Natural killer cell treated with Interleukin-12 subunit alpha and Interleukin-12 subunit beta and Interleukin-15 and Interleukin-18, amount 100 ng/mL, for 72 hours (primary cell): ENCODE measurements at regions not wholly inside any gene's neighbourhood (a gene's known extent, or its start where the extent isn't known, plus 50 kb on each side); places are given as distances from the start of the nearest gene placed in this dataset.
"Not testable (repeated sequence)": the region's sequence is repeated elsewhere in the genome, so short reads cannot be mapped to it uniquely, and the experiment has no call there.

Source experiments
- ATAC-seq, 2 donors: fragments of 150-1000 bp; cut with Tn5 transposase in 1 of 2; sonication (Bioruptor Pico), chemical (Tn5 transposase) in 1 of 2; 2 replicates each; pipeline ENCODE4 v1.10.0; 2021
- DNase-seq: peaks from one replicate; pipeline ENCODE4 v3.0.0; 2022; ENCODE audit warnings: low spot score
- H3K27ac Mint-ChIP-seq, 2 donors: 1 replicate in 1 of 2; 2 replicates in 1 of 2; pipeline ENCODE4 v1.8.0; 2022; ENCODE audit warnings: mixed read lengths in 2 of 2, mild to moderate bottlenecking in 1 of 2, moderate library complexity in 1 of 2
- H3K27me3 Mint-ChIP-seq, 2 donors: 1 replicate in 1 of 2; 2 replicates in 1 of 2; pipeline ENCODE4 v1.8.0; 2022; ENCODE audit warnings: mixed read lengths in 2 of 2
- H3K36me3 Mint-ChIP-seq: one replicate; pipeline ENCODE4 v1.8.0; 2022; ENCODE audit warnings: mixed read lengths
- H3K4me1 Mint-ChIP-seq, 2 donors: 1 replicate in 1 of 2; 2 replicates in 1 of 2; pipeline ENCODE4 v1.8.0; 2022; ENCODE audit warnings: low read depth in 2 of 2, mixed read lengths in 2 of 2, mild to moderate bottlenecking in 1 of 2
- H3K4me3 Mint-ChIP-seq: one replicate; pipeline ENCODE4 v1.8.0; 2022; ENCODE audit warnings: mixed read lengths
- H3K9me3 Mint-ChIP-seq: 2 replicates; pipeline ENCODE4 v1.8.0; 2022; ENCODE audit warnings: mixed read lengths

DNA sequence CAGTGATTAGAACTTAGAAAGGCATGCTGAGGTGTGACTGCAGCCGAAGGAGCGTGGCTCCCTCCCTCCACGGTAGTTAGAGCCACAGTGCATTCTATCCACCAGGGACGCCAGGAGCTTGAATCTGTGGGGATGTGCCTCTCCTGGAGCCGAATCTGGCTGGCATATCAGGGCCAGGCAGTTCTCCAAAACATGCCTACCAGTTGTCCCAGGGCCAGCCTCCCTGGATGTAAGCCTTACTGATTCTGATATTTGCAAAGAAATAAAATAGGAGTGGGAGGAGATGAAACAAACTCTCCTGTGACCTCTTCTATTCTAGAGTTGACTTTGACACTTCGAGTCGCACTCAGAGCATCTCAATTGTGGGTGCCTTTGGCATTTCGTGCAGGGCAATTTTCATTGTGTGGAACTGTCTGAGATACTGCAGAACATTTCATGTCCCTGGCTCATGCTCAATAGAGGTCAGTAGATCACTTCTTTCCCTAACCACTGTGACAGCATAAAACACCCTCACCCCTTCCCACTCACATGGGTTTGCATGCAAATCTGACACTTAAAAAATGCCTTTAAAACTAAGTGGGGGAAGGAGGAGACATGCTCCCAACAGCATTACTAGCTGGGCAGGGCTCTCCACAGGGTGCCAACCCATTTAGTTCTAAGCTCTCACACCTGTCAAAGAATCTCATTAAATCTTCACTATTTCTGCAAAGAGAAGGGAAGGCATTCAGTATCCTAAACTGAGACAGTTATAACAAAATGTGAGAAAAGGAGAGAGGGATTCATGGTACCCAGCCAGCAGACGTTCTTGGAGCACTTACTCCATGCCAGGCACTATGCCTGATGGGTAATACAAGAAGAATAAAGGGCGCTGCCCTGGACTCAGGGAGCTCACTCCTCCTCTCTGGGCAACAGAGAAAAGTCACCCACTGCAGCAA, 378.9 kb downstream of the PREX1 start:
- ATAC-seq = no peak
- Mint-ChIP-seq H3K9me3 (no peaks in the 10 kb centered on the region), H3K27me3 (peaks cover 11 to 23% of the 10 kb centered on the region in 2 donors), H3K27ac (no peak overlapping the region), H3K4me3 (no peak overlapping the region), H3K4me1 (no peaks in the 10 kb centered on the region), H3K36me3 (peaks cover 12% of the 10 kb centered on the region)
- no peak for DNase-seq

DNA sequence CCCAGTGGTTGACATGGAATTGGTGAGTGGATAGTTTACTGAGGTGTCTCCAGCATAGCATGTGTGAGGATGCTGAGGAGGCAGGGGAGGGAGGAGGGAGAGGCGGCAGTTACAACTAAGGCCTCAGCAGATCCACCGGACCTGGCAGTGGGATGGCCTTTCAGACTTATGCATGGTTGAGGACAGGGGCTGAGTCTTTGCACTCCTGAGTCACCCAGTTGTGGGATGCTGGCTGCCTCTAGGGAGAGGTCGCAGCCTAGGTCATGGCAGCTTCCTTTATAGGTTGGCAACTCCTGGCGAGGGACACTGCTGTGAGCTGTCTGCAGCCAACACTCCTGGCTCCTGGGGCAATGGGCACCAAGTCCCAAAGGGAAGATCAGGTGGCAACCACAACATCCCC, 380.3 kb downstream of the PREX1 start:
- H3K4me3 Mint-ChIP-seq = no peak overlapping the region
- H3K27me3 Mint-ChIP-seq = peaks cover 12 to 24% of the 10 kb centered on the region in 2 donors
- ATAC-seq (peak; percentile 31 to 61), DNase-seq (no peak)
- H3K4me1 Mint-ChIP-seq = no peaks in the 10 kb centered on the region
- peaks cover 16% of the 10 kb centered on the region for H3K36me3 Mint-ChIP-seq
- H3K9me3 Mint-ChIP-seq = no peaks in the 10 kb centered on the region
- no peak overlapping the region for H3K27ac Mint-ChIP-seq

DNA sequence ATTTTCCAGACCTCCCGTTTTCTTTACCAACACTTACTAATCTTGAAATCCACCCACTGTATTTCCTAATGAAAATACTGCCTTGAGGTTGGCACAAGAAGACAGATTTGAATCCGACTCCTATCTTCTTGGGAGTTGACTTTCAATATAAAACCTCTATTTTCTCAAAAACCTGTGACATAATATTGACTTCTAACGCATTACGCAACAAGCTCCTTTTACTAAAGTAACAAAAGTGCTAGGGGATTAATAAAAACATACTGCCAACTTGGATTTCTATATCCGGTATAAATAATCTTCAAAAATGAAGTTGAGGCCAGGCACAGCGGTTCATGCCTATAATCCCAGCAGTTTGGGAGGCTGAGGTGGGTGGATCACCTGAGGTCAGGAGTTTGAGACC, 382.0 kb downstream of the PREX1 start:
- H3K9me3 Mint-ChIP-seq = no peaks in the 10 kb centered on the region
- H3K27ac Mint-ChIP-seq = no peak overlapping the region
- H3K4me3 Mint-ChIP-seq = no peak overlapping the region
- no peaks in the 10 kb centered on the region for H3K4me1 Mint-ChIP-seq
- peaks cover 16% of the 10 kb centered on the region for H3K36me3 Mint-ChIP-seq
- ATAC-seq (no peak), DNase-seq (no peak)
- H3K27me3 Mint-ChIP-seq = peaks cover 16 to 33% of the 10 kb centered on the region in 2 donors

DNA sequence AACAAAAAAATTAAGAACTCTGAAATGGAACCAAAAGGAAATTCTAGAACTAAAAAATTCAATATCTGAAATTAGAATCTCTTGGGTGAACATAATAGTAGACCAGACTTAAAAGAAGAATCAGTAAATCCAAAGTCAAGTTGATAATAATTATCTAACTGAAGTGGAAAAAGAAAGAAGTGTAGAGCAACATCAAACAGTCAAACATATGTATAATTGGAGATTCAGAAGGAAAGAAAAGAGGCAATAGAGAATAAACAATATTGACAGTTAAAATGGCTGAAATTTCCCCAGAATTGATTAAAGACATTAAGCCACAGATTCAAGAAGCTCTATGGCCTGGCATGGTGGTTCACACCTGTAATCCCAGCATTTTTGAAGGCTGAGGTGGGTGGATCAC, 383.6 kb downstream of the PREX1 start:
- Mint-ChIP-seq H3K36me3 (peaks cover 16% of the 10 kb centered on the region), H3K27me3 (peaks cover 25 to 40% of the 10 kb centered on the region in 2 donors), H3K27ac (no peak overlapping the region), H3K4me3 (no peak overlapping the region), H3K9me3 (no peaks in the 10 kb centered on the region), H3K4me1 (no peaks in the 10 kb centered on the region)
- DNase-seq (no peak), ATAC-seq (no peak)

DNA sequence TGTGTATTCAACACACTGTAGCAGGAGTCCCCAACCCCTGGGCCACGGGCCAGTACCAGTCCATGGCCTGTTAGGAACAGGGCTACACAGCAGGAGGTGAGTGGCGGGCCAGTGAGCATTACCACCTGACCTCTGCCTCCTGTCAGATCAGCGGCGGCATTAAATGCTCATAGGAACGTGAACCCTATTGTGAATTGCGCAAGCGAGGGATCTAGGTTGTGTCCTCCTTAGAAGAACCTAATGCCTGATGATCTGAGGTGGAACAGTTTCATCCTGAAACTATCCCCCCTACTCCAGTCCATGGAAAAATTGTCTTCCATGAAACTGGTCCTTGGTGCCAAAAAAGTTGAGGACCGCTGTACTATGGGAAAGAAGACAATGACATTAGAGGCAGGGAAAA, 386.9 kb downstream of the PREX1 start:
- Mint-ChIP-seq H3K4me3 (no peak overlapping the region), H3K27ac (no peak overlapping the region), H3K9me3 (peaks cover 4% of the 10 kb centered on the region), H3K27me3 (peaks cover 28 to 41% of the 10 kb centered on the region in 2 donors), H3K36me3 (peaks cover 16% of the 10 kb centered on the region), H3K4me1 (no peaks in the 10 kb centered on the region)
- ATAC-seq (no peak), DNase-seq (no peak)

DNA sequence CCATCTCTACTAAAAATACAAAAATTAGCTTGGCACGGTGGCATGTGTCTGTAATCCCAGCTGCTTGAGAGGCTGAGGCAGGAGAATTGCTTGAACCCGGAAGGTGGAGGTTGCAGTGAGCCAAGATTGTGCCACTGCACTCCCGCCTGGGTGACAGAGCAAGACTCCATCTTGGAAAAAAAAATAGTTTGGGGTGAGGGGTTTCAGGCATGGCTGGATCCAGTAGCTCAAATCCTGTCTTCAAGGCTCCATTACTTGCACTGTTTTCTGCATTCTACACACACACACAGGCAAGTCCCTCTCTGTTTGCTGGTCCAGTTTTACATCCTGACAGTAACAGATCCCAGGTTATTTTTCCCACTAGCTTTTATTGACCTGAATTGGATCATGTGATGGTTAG, 387.5 kb downstream of the PREX1 start:
- DNase-seq, H3K9me3 Mint-ChIP-seq, ATAC-seq, H3K4me3 Mint-ChIP-seq, H3K4me1 Mint-ChIP-seq, H3K27ac Mint-ChIP-seq: not testable (repeated sequence)
- Mint-ChIP-seq H3K36me3 (peaks cover 11% of the 10 kb centered on the region), H3K27me3 (peaks cover 24 to 35% of the 10 kb centered on the region in 2 donors)

DNA sequence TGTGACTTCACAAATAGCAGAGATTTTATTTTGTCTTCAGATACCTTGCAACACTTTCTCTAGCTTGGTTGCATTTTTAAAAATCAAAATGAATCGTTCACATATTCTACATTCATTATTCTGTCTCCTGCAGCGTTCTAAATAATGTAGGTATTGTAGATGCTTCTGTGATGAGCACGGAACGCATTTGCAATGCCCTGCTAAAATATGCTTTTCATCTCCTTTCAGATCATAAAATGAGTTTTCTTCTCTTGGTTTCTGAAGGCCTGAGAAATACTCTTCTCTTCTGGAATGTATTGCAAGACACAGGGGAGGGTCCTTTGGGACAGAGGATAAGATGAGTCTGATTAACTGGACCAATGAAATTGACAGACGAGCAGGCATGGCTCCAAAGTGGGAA, 390.7 kb downstream of the PREX1 start:
- H3K36me3 Mint-ChIP-seq = no peaks in the 10 kb centered on the region
- DNase-seq (no peak), ATAC-seq (no peak)
- peaks cover 26 to 27% of the 10 kb centered on the region in 2 donors for H3K27me3 Mint-ChIP-seq
- H3K9me3 Mint-ChIP-seq = peaks cover 7% of the 10 kb centered on the region
- H3K27ac Mint-ChIP-seq = no peak overlapping the region
- no peak overlapping the region for H3K4me3 Mint-ChIP-seq
- H3K4me1 Mint-ChIP-seq = peaks cover 0 to 4% of the 10 kb centered on the region in 2 donors

DNA sequence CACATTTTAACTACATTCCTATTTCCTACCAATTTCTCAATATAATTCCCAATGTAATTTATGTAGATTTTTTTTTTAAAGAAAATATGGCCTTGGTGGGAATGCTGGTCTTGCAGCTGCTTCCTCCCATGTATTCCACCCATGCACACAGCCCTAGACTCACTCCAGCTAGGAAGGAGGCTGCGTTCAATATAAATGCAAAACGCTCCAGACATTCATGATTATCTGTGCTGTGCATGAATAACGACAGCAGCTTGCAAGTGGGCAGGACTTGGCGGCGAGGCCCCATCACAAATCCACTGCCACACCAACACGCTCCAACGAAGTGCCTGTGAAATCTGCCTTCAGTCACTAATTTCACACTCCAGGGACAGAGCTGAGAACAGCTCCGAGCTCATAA, 391.2 kb downstream of the PREX1 start:
- peaks cover 25 to 27% of the 10 kb centered on the region in 2 donors for H3K27me3 Mint-ChIP-seq
- H3K9me3 Mint-ChIP-seq, H3K4me3 Mint-ChIP-seq, H3K4me1 Mint-ChIP-seq, DNase-seq, H3K36me3 Mint-ChIP-seq, H3K27ac Mint-ChIP-seq, ATAC-seq: not testable (repeated sequence)

DNA sequence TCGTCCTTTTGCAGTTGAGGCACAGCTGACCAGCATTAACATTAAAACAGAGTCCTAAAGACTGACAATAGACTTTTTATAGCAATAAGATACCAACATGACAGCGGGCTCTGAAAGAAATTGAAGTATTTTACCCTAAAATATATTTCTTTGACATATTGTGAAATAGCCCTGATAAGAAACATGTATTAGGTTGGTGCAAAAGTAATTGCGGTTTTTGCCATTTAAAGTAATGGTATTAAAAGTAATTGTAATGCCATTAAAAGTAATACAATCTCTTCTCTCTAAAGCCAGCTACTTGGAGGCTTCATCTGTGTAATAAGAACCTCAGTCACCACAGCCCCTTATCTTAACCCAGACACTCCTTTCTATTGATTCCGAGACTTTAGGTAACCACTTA, 394.6 kb downstream of the PREX1 start:
- no peak for ATAC-seq
- Mint-ChIP-seq H3K9me3 (peaks cover 12% of the 10 kb centered on the region), H3K27ac (no peak overlapping the region), H3K36me3 (no peaks in the 10 kb centered on the region), H3K4me3 (no peak overlapping the region), H3K27me3 (peaks cover 11 to 12% of the 10 kb centered on the region in 2 donors), H3K4me1 (peaks cover 15 to 17% of the 10 kb centered on the region in 2 donors)
- DNase-seq = no peak

DNA sequence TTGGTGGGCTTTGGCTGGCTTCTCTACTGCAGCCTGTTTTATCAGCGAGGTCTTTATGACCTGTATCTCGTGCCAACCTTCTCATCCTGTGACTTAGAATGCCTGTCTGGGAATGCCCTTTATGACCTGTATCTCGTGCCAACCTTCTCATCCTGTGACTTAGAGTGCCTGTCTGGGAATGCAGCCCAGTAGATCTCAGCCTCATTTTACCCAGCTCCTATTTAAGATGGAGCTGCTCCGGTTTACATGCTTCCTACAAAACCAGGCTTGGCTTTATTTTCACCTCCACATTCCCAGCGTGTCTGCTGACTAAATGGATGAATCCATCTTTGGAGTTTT, 395.3 kb downstream of the PREX1 start:
- Mint-ChIP-seq H3K4me3 (no peak overlapping the region), H3K27me3 (peaks cover 9 to 12% of the 10 kb centered on the region in 2 donors), H3K4me1 (peaks cover 15 to 17% of the 10 kb centered on the region in 2 donors), H3K36me3 (no peaks in the 10 kb centered on the region), H3K27ac (no peak overlapping the region), H3K9me3 (peaks cover 12% of the 10 kb centered on the region)
- ATAC-seq = no peak
- no peak for DNase-seq

DNA sequence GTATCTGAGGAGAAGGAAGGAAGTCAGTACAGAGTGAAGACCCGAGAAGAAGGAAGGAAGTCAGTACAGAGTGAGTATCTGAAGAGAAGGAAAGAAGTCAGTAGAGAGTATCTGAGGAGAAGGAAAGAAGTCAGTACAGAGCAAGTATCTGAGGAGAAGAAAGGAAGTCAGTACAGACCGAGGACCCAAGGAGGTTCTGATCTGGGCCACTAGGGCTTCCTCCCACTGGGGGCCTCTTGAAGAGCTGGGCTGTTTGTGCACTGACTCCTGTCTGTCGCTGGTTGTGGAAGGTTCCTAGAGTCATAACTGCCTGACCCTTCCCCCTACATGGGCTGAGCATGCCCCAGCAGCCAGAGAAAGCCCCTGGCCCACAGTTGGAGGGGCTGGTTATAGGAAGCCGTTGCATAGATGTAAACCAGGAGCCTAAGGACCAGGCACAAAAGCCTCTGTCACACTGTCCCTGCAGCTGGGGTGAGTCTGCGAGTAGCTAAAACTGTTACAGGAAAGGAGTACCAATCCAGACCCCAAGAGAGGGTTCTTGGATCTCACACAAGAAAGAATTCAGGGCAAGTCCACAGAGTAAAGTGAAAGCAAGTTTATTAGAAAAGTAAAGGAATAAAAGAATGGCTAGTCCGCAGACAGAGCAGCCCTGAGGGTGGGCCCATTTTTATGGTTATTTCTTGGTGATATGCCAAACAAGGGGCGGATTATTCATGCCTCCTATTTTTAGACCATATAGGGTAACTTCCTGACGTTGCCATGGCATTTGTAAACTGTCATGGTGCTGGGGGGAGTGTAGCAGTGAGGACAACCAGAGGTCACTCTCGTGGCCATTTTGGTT, 395.9 kb downstream of the PREX1 start:
- Mint-ChIP-seq H3K27ac (peak overlapping the region in 1 of 2 donors; percentile 82), H3K4me3 (peak overlapping the region; percentile 42), H3K4me1 (peaks cover 15 to 17% of the 10 kb centered on the region in 2 donors), H3K27me3 (peaks cover 8 to 9% of the 10 kb centered on the region in 2 donors), H3K9me3 (peaks cover 12% of the 10 kb centered on the region), H3K36me3 (no peaks in the 10 kb centered on the region)
- ATAC-seq (no peak), DNase-seq (no peak)

DNA sequence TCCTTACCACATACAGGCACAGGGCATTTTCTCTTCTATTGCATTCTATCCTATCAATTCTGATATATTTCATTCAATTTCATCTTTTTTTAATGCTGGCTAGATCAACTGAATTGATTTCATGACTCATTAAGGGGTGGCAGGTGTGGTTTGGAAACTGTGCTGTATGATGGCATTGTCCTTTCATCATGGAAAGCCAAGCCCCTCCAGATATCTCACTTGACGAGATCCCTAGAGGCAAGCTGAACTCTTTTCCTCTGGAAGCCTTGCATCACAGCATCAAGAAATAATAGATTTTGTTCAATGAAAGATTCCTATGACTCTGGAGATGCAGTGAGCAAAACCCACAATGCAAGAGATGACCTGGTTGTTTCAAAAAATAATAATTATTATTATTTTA, 401.2 kb downstream of the PREX1 start:
- peaks cover 7% of the 10 kb centered on the region for H3K9me3 Mint-ChIP-seq
- H3K4me3 Mint-ChIP-seq = no peak overlapping the region
- no peaks in the 10 kb centered on the region for H3K36me3 Mint-ChIP-seq
- DNase-seq (no peak), ATAC-seq (no peak)
- H3K27ac Mint-ChIP-seq = no peak overlapping the region
- H3K4me1 Mint-ChIP-seq = peaks cover 9 to 10% of the 10 kb centered on the region in 2 donors
- peaks cover 16 to 17% of the 10 kb centered on the region in 2 donors for H3K27me3 Mint-ChIP-seq

DNA sequence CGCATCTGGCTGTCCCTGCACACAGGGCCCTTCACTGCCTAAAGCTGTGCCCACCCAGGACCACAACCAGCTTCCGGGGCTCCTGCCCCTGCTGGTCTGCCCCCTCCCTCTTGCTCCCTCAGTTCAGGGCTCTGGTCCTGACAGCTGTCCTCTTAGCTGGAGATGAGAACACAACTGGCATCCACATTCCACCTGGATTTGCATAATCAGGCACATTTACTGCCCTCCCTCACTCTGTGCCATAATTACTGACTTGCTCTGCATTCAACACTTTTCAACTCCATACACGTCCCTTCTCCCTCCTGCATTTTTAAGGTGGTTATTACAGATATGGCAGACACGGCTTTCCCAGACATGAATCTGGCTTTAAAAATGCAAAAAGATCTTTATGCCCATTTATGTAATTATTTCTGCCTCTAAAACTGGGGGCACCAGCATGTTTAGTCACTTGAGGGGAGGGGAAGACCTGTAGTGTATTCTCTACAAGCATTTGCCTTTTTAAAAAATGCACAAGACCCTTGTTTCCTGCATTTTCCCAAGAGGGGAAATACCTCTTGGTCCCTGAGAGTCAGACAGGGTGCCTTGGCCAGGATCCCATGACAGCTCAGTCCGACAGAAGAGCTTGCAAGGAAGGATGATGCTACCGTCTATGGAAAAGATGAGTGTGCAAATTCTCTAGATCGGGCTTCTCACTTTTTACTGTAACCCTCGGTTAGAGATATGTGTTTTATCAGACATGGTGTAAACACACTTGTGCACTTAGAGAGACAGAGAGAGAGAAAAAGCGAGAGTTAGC, 401.8 kb downstream of the PREX1 start:
- H3K9me3 Mint-ChIP-seq = peaks cover 3% of the 10 kb centered on the region
- no peaks in the 10 kb centered on the region for H3K36me3 Mint-ChIP-seq
- H3K4me3 Mint-ChIP-seq = no peak overlapping the region
- H3K27ac Mint-ChIP-seq = no peak overlapping the region
- no peak for ATAC-seq
- H3K27me3 Mint-ChIP-seq = peaks cover 13 to 17% of the 10 kb centered on the region in 2 donors
- peaks cover 3 to 4% of the 10 kb centered on the region in 2 donors for H3K4me1 Mint-ChIP-seq
- no peak for DNase-seq
